ENCODE measurements at regions not wholly inside any gene's neighbourhood (a gene's known extent, or its start where the extent isn't known, plus 50 kb on each side); places are given as distances from the start of the nearest gene placed in this dataset.

DNA sequence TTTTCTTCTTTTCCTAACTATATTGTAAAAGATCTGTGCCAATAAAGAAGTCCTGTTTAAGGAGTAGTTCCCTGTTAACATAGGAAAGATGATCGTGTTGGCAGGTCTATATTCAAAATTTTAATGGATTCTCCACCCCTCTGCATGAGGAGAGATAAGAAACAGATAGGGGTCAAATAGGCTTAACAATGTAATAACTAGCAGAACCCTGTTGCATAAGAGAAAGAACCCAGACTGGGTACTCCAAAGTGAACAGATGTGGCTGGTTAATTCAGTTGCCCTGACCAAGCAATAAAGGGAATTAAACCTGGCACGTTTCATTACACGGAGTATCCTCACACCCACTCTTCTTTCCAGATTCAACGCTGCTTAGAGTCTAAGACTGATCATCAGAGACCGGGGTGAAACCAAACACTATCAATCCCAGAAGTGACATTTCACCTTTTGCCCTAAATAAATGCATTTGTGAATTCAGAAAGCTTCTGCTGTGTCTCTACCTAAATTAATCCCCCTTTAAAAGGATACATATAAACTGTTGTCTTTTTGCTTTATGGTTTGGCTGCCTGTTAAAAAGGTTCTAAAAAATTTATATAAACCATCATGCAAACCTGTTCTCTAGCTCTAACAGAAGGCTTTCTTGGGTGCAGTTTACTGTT lies 1276.9 kb upstream of the WWC1 start:
- 43% methylated on average over 5 of the region's 5 CpGs for WGBS (ENCODE audit: low lambda C conversion rate, missing lambda C conversion rate)
- H3K9me2 ChIP-seq (replicated peaks; ENCODE audit: insufficient read depth) = no peaks in the 10 kb centered on the region
- H3K4me2 ChIP-seq = no peak overlapping the region
- TF ChIP-seq, protein P1, sequence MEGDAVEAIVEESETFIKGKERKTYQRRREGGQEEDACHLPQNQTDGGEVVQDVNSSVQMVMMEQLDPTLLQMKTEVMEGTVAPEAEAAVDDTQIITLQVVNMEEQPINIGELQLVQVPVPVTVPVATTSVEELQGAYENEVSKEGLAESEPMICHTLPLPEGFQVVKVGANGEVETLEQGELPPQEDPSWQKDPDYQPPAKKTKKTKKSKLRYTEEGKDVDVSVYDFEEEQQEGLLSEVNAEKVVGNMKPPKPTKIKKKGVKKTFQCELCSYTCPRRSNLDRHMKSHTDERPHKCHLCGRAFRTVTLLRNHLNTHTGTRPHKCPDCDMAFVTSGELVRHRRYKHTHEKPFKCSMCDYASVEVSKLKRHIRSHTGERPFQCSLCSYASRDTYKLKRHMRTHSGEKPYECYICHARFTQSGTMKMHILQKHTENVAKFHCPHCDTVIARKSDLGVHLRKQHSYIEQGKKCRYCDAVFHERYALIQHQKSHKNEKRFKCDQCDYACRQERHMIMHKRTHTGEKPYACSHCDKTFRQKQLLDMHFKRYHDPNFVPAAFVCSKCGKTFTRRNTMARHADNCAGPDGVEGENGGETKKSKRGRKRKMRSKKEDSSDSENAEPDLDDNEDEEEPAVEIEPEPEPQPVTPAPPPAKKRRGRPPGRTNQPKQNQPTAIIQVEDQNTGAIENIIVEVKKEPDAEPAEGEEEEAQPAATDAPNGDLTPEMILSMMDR (IDR thresholded peaks at IDR 0.05; ENCODE audit: poor library complexity) = no peak
- TF ChIP-seq EZH2phosphoT487 (IDR thresholded peaks at IDR 0.05; ENCODE audit: low read depth, severe bottlenecking, unreplicated experiment) = no peak
- TF ChIP-seq EZH2 (IDR thresholded peaks at IDR 0.05; ENCODE audit: borderline replicate concordance) = no peak
- H3K9me3 ChIP-seq (ENCODE audit: low read depth) = no peaks in the 10 kb centered on the region
- peaks cover 4% of the 10 kb centered on the region for H3K4me1 ChIP-seq (ENCODE audit: insufficient read depth)
- no peaks in the 10 kb centered on the region for H4K20me1 ChIP-seq (ENCODE audit: insufficient read depth, poor library complexity, severe bottlenecking)
- H2AFZ ChIP-seq = no peak overlapping the region
- H3K27me3 ChIP-seq = no peaks in the 10 kb centered on the region
- no peaks in the 10 kb centered on the region for H3K36me3 ChIP-seq (replicated peaks; ENCODE audit: insufficient read depth, low read depth)
- DNase-seq (ENCODE audit: low spot score) = no peak
- no peaks in the 10 kb centered on the region for H3K79me2 ChIP-seq
- no peak overlapping the region for H3K4me3 ChIP-seq
- H3K27ac ChIP-seq = no peak overlapping the region

DNA sequence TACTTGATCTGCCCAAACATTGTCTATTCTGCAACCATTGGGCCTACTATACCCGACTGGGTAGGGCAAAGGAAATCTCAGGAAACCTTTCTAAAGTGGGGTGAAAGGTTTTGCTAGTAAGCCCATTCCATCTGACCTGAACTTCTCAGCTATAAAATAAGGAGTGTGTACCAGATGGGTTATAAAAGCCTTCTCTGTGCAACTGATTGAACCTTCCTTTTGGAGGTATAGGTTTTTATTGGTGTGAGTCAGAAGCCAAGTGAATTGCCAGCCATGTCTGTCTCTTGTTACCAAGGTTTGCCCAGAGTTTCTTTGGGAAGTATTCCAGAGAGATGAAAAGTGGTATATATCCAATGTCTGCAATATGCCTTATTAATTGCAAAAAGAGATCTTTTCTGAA lies 1271.0 kb upstream of the WWC1 start:
- Histone ChIP-seq H3K4me2 (no peak overlapping the region), H3K4me3 (no peak overlapping the region), H3K79me2 (no peaks in the 10 kb centered on the region), H3K36me3 (replicated peaks; ENCODE audit: insufficient read depth, low read depth) (no peaks in the 10 kb centered on the region), H4K20me1 (ENCODE audit: insufficient read depth, poor library complexity, severe bottlenecking) (no peaks in the 10 kb centered on the region), H2AFZ (no peak overlapping the region), H3K4me1 (ENCODE audit: insufficient read depth) (no peaks in the 10 kb centered on the region), H3K27me3 (no peaks in the 10 kb centered on the region), H3K9me3 (ENCODE audit: low read depth) (no peaks in the 10 kb centered on the region), H3K27ac (no peak overlapping the region), H3K9me2 (replicated peaks; ENCODE audit: insufficient read depth) (no peaks in the 10 kb centered on the region)
- no peak for DNase-seq (ENCODE audit: low spot score)
- TF ChIP-seq EZH2 (IDR thresholded peaks at IDR 0.05; ENCODE audit: borderline replicate concordance) = no peak
- no peak for TF ChIP-seq EZH2phosphoT487 (IDR thresholded peaks at IDR 0.05; ENCODE audit: low read depth, severe bottlenecking, unreplicated experiment)
- TF ChIP-seq, protein P1 (IDR thresholded peaks at IDR 0.05; ENCODE audit: poor library complexity) = no peak
- 83% methylated on average over 1 of the region's 1 CpG for WGBS (ENCODE audit: low lambda C conversion rate, missing lambda C conversion rate)

DNA sequence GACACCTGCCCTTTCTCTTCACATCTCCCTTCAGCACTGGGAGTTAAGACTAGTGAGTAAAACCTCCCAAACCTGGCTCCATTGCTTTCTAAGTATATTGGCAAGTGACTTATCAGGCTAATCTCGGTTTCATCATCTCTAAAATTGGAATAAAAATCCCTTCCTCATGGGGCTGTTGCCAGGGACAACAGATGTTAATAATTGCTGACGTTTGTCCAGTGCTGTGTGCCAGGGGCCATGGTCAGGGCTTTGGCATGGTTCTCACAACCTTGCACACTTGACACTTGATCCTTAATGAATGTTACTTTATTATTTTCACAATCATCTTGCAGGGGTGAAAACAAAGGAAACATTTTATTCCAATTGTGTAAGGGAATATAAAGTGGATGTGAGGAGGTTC lies 1262.0 kb upstream of the WWC1 start:
- H3K4me3 ChIP-seq = no peak overlapping the region
- no peaks in the 10 kb centered on the region for H3K27me3 ChIP-seq
- H3K4me1 ChIP-seq (ENCODE audit: insufficient read depth) = no peaks in the 10 kb centered on the region
- no peaks in the 10 kb centered on the region for H3K9me3 ChIP-seq (ENCODE audit: low read depth)
- no peaks in the 10 kb centered on the region for H3K9me2 ChIP-seq (replicated peaks; ENCODE audit: insufficient read depth)
- no peak for DNase-seq (ENCODE audit: low spot score)
- no peak overlapping the region for H3K4me2 ChIP-seq
- H3K79me2 ChIP-seq = no peaks in the 10 kb centered on the region
- H3K27ac ChIP-seq = no peak overlapping the region
- H4K20me1 ChIP-seq (ENCODE audit: insufficient read depth, poor library complexity, severe bottlenecking) = no peaks in the 10 kb centered on the region
- 68% methylated on average over 2 of the region's 2 CpGs for whole genome bisulfite sequencing (ENCODE audit: low lambda C conversion rate, missing lambda C conversion rate)
- H2AFZ ChIP-seq = no peak overlapping the region
- TF ChIP-seq EZH2 (IDR thresholded peaks at IDR 0.05; ENCODE audit: borderline replicate concordance) (no peak), EZH2phosphoT487 (IDR thresholded peaks at IDR 0.05; ENCODE audit: low read depth, severe bottlenecking, unreplicated experiment) (no peak)
- TF ChIP-seq, protein P1 (IDR thresholded peaks at IDR 0.05; ENCODE audit: poor library complexity) = no peak
- no peaks in the 10 kb centered on the region for H3K36me3 ChIP-seq (replicated peaks; ENCODE audit: insufficient read depth, low read depth)

All from hepatocyte (in vitro differentiated cells).